Fibroblast of mammary gland (primary cell): ENCODE measurements at regions not wholly inside any gene's neighbourhood (a gene's known extent, or its start where the extent isn't known, plus 50 kb on each side); places are given as distances from the start of the nearest gene placed in this dataset.

Experiments used
- DNase-seq: peaks from one replicate; pipeline ENCODE4 v3.0.0-alpha.2; 2010; ENCODE audit warnings: low read depth
- H3K4me3 ChIP-seq: 2 replicates; pipeline ENCODE4 v1.5.1; 2011; ENCODE audit warnings: low read depth, mild to moderate bottlenecking, low read length, moderate library complexity; ENCODE audit not compliant: control insufficient read depth
- TF ChIP-seq, protein P1 (sequence below): conservative IDR thresholded peaks from 2 replicates; pipeline ENCODE4 v1.5.1; 2011; ENCODE audit warnings: low read depth, low read length, inconsistent platforms; ENCODE audit not compliant: control insufficient read depth, insufficient read depth

- DNase-seq, result no peak
- TF ChIP-seq, protein P1, sequence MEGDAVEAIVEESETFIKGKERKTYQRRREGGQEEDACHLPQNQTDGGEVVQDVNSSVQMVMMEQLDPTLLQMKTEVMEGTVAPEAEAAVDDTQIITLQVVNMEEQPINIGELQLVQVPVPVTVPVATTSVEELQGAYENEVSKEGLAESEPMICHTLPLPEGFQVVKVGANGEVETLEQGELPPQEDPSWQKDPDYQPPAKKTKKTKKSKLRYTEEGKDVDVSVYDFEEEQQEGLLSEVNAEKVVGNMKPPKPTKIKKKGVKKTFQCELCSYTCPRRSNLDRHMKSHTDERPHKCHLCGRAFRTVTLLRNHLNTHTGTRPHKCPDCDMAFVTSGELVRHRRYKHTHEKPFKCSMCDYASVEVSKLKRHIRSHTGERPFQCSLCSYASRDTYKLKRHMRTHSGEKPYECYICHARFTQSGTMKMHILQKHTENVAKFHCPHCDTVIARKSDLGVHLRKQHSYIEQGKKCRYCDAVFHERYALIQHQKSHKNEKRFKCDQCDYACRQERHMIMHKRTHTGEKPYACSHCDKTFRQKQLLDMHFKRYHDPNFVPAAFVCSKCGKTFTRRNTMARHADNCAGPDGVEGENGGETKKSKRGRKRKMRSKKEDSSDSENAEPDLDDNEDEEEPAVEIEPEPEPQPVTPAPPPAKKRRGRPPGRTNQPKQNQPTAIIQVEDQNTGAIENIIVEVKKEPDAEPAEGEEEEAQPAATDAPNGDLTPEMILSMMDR, result no peak
- H3K4me3 ChIP-seq, result no peak overlapping the region
These were observed 341.8 kb downstream of the C12orf50 start for GRCh38 chr12:87687362-87687761.

- TF ChIP-seq, protein P1, result no peak
- DNase-seq, result no peak
- H3K4me3 ChIP-seq, result no peak overlapping the region
These were observed 343.5 kb downstream of the C12orf50 start for GRCh38 chr12:87685696-87686095.

GRCh38 chr12:87679251-87679650 is 349.9 kb downstream of the C12orf50 start:
- DNase-seq, result peak; percentile 37
- TF ChIP-seq, protein P1, result no peak
- H3K4me3 ChIP-seq, result no peak overlapping the region

DNA sequence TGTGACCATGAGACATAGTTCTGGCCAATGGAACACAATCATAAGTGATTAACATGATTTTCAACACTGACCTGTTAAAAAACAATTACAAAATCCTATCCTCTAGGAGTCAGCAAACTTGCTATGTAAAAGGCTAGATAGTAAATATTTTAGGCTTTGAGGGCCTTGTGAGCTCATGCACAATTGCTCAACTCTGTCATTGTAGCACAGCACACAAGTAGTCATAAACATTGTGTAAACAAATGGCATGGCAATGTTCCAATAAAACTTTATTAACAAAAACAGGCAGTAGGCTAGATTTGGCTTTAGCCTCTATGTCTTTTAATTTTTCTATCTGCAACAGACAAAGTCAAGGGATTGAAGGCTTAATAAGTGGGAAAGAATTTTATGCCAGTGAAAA is 350.7 kb downstream of the C12orf50 start:
- TF ChIP-seq, protein P1, result no peak
- peak; percentile 73 for DNase-seq
- H3K4me3 ChIP-seq, result no peak overlapping the region

DNA sequence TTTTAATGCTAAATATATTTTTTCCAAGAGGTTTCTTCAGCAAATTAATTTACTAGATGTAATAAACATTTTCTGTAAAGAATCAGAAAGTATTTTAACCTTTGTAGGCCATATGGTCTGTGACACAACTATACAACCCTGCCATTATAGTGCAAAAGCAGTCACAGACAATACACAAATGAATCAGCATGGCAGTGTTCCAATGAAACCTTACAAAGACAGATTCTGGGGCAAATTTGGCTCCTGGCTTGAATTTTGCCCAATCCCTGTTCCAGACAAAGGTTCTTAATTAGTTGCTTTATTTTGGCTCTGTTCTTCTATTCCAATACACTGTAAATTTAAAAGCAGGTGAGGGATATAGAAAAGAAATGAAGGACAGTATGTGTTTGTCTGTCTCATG is 352.5 kb downstream of the C12orf50 start:
- TF ChIP-seq, protein P1, result no peak

DNA sequence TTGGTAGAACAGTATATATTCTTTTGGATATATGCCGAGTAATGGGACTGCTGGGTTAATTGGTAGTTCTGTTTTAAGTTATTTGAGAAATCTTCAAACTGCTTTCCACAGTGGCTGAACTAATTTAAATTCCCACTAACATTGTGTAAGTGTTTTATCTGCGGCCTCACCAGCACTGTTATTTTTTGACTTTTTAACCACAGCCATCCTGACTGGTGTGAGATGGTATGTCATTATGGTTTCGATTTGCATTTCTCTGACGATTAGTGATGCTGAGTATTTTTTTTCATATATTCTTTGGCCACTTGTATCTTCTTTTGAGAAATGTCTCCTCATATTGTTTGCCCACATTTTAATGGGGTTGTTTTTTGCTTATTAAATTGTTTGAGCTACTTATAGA is 357.4 kb downstream of the C12orf50 start:
- no peak for DNase-seq
- TF ChIP-seq, protein P1, result no peak
- H3K4me3 ChIP-seq, result no peak overlapping the region

More for the DNA sequence above, 352.5 kb downstream of the C12orf50 start:
- H3K4me3 ChIP-seq, result no peak overlapping the region
- DNase-seq, result peak; percentile 14

- H3K4me3 ChIP-seq, result no peak overlapping the region
- DNase-seq, result no peak
- TF ChIP-seq, protein P1, result no peak
These were observed 358.8 kb downstream of the C12orf50 start for GRCh38 chr12:87670448-87670847.
